ENCODE measurements at regions not wholly inside any gene's neighbourhood (a gene's known extent, or its start where the extent isn't known, plus 50 kb on each side); places are given as distances from the start of the nearest gene placed in this dataset.

GRCh38 chr16:59758848-59759247 is 1024.7 kb upstream of the GOT2 start:
- no peak for DNase-seq
- no peaks in the 10 kb centered on the region for H3K36me3 Mint-ChIP-seq (ENCODE audit: unreplicated experiment)
- peaks cover 2% of the 10 kb centered on the region for H3K9me3 Mint-ChIP-seq (ENCODE audit: unreplicated experiment)
- TF ChIP-seq CTCF (IDR thresholded peaks at IDR 0.05; ENCODE audit: partially characterized antibody, unreplicated experiment): no peak
- H3K27me3 Mint-ChIP-seq (ENCODE audit: unreplicated experiment): no peaks in the 10 kb centered on the region
- no peak overlapping the region for H3K27ac Mint-ChIP-seq (ENCODE audit: unreplicated experiment)
- H3K4me3 Mint-ChIP-seq (ENCODE audit: unreplicated experiment): no peak overlapping the region
- no peaks in the 10 kb centered on the region for H3K4me1 Mint-ChIP-seq (ENCODE audit: low read depth, unreplicated experiment)

GRCh38 chr16:59754854-59755253 is 1020.7 kb upstream of the GOT2 start:
- Mint-ChIP-seq H3K36me3 (ENCODE audit: unreplicated experiment) (no peaks in the 10 kb centered on the region), H3K27ac (ENCODE audit: unreplicated experiment) (no peak overlapping the region), H3K4me3 (ENCODE audit: unreplicated experiment) (no peak overlapping the region), H3K27me3 (ENCODE audit: unreplicated experiment) (no peaks in the 10 kb centered on the region), H3K4me1 (ENCODE audit: low read depth, unreplicated experiment) (no peaks in the 10 kb centered on the region), H3K9me3 (ENCODE audit: unreplicated experiment) (no peaks in the 10 kb centered on the region)
- no peak for TF ChIP-seq CTCF (IDR thresholded peaks at IDR 0.05; ENCODE audit: partially characterized antibody, unreplicated experiment)
- no peak for DNase-seq

- no peaks in the 10 kb centered on the region for H3K36me3 Mint-ChIP-seq (ENCODE audit: unreplicated experiment)
- no peak overlapping the region for H3K4me3 Mint-ChIP-seq (ENCODE audit: unreplicated experiment)
- no peak for TF ChIP-seq CTCF (IDR thresholded peaks at IDR 0.05; ENCODE audit: partially characterized antibody, unreplicated experiment)
- no peak overlapping the region for H3K27ac Mint-ChIP-seq (ENCODE audit: unreplicated experiment)
- H3K9me3 Mint-ChIP-seq (ENCODE audit: unreplicated experiment): peaks cover 2% of the 10 kb centered on the region
- H3K4me1 Mint-ChIP-seq (ENCODE audit: low read depth, unreplicated experiment): no peaks in the 10 kb centered on the region
- H3K27me3 Mint-ChIP-seq (ENCODE audit: unreplicated experiment): no peaks in the 10 kb centered on the region
- no peak for DNase-seq
These were observed 1015.7 kb upstream of the GOT2 start for GRCh38 chr16:59749662-59750336.

- H3K9me3 Mint-ChIP-seq (ENCODE audit: unreplicated experiment): peaks cover 2% of the 10 kb centered on the region
- no peak for TF ChIP-seq CTCF (IDR thresholded peaks at IDR 0.05; ENCODE audit: partially characterized antibody, unreplicated experiment)
- H3K27ac Mint-ChIP-seq (ENCODE audit: unreplicated experiment): no peak overlapping the region
- no peaks in the 10 kb centered on the region for H3K36me3 Mint-ChIP-seq (ENCODE audit: unreplicated experiment)
- H3K27me3 Mint-ChIP-seq (ENCODE audit: unreplicated experiment): no peaks in the 10 kb centered on the region
- no peak for DNase-seq
- H3K4me3 Mint-ChIP-seq (ENCODE audit: unreplicated experiment): no peak overlapping the region
- H3K4me1 Mint-ChIP-seq (ENCODE audit: low read depth, unreplicated experiment): no peaks in the 10 kb centered on the region
These were observed 1014.4 kb upstream of the GOT2 start for GRCh38 chr16:59748531-59748930.

GRCh38 chr16:59743504-59743903 is 1009.4 kb upstream of the GOT2 start:
- Mint-ChIP-seq H3K27me3 (ENCODE audit: unreplicated experiment) (no peaks in the 10 kb centered on the region), H3K4me1 (ENCODE audit: low read depth, unreplicated experiment) (no peaks in the 10 kb centered on the region), H3K27ac (ENCODE audit: unreplicated experiment) (no peak overlapping the region), H3K9me3 (ENCODE audit: unreplicated experiment) (peaks cover 3% of the 10 kb centered on the region), H3K4me3 (ENCODE audit: unreplicated experiment) (no peak overlapping the region), H3K36me3 (ENCODE audit: unreplicated experiment) (no peaks in the 10 kb centered on the region)
- DNase-seq: no peak
- no peak for TF ChIP-seq CTCF (IDR thresholded peaks at IDR 0.05; ENCODE audit: partially characterized antibody, unreplicated experiment)

All from glutamatergic neuron (in vitro differentiated cells).